Parathyroid adenoma (tissue), 2 donors: ENCODE measurements at regions not wholly inside any gene's neighbourhood (a gene's known extent, or its start where the extent isn't known, plus 50 kb on each side); places are given as distances from the start of the nearest gene placed in this dataset.

Experiments used
- H2AFZ ChIP-seq: fragments of 300-600 bp; sonication (generic); one replicate; pipeline ENCODE4 v1.7.0; 2017; ENCODE audit warnings: antibody characterized with exemption, mild to moderate bottlenecking
- H3K27ac ChIP-seq: fragments of 300-600 bp; sonication (generic); one replicate; pipeline ENCODE4 v1.7.0; 2017
- H3K27me3 ChIP-seq: fragments of 300-600 bp; sonication (generic); one replicate; pipeline ENCODE4 v1.7.0; 2017; ENCODE audit warnings: low read length; ENCODE audit not compliant: control insufficient read depth, insufficient read depth
- H3K36me3 ChIP-seq: fragments of 300-600 bp; sonication (generic); one replicate; pipeline ENCODE4 v1.7.0; 2017; ENCODE audit warnings: low read length; ENCODE audit not compliant: control insufficient read depth, insufficient read depth
- H3K4me1 ChIP-seq: fragments of 300-600 bp; sonication (generic); one replicate; pipeline ENCODE4 v1.7.0; 2017; ENCODE audit warnings: control low read depth
- H3K4me2 ChIP-seq: fragments of 300-600 bp; sonication (generic); one replicate; pipeline ENCODE4 v1.7.0; 2017; ENCODE audit warnings: low read length
- H3K4me3 ChIP-seq: fragments of 300-600 bp; sonication (generic); one replicate; pipeline ENCODE4 v1.7.0; 2017; ENCODE audit warnings: low read depth, low read length
- H3K79me2 ChIP-seq: fragments of 300-600 bp; sonication (generic); one replicate; pipeline ENCODE4 v1.7.0; 2017; ENCODE audit warnings: control low read depth
- H3K9ac ChIP-seq: fragments of 300-600 bp; sonication (generic); one replicate; pipeline ENCODE4 v1.7.0; 2017; ENCODE audit warnings: mild to moderate bottlenecking
- H3K9me3 ChIP-seq: fragments of 300-600 bp; sonication (generic); one replicate; pipeline ENCODE4 v1.7.0; 2017; ENCODE audit warnings: low read length; ENCODE audit not compliant: control insufficient read depth
- CTCF ChIP-seq: fragments of 300-600 bp; sonication (generic); IDR thresholded peaks from one replicate; pipeline ENCODE4 v1.7.0; 2017; ENCODE audit warnings: antibody characterized with exemption, mild to moderate bottlenecking
- donor health status: primary hyperparathyroidism.

DNA sequence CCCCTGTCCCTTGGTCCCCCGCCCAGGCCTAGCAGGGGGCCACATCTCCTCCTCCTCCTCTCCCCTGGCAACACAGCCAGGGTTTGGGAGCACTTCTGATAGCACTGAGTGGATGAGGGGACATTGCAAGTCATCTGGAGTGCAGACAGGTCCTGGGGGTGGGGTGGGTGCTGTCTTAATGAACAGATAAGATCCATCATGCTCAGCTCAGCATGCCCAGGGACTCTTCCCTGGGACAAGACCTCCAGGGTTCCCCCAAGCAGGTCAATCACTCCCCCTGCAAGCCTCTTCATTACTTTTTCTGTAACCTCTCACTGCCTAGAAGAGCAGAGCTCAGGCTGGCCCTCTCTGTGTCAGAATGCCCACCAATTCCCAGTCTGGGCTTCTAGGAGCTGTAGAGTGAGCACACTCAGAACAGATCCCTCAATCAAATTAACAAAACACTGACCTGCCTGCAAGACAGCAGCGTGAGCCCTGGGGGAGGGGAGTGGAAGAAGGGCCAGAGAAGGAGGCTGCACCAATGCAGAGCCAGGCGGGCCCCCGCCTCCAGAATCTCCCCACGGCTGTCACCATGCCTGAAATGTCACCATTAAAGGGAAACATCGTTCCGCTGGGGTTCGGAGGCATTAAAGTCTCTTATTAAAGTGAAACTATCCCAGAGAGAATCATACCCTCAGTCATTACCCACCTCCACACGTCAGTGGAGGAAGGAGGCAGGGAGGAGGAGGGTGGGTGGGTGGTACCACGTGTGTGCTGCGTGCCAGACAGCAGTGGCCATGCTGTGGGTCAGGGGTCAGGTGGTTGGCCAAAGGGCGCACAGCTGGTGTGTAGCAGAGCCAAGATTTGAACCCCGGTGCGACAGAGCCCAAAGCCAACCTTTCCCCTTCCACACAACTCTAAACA is 114.7 kb upstream of the LINGO1 start:
- Histone ChIP-seq H3K4me2 (no peak overlapping the region), H3K9me3 (no peaks in the 10 kb centered on the region), H3K27me3 (no peaks in the 10 kb centered on the region), H2AFZ (no peak overlapping the region), H3K36me3 (no peaks in the 10 kb centered on the region), H3K4me3 (no peak overlapping the region), H3K27ac (no peak overlapping the region), H3K79me2 (no peaks in the 10 kb centered on the region), H3K4me1 (no peaks in the 10 kb centered on the region), H3K9ac (no peak overlapping the region)
- TF ChIP-seq CTCF, result no peak

DNA sequence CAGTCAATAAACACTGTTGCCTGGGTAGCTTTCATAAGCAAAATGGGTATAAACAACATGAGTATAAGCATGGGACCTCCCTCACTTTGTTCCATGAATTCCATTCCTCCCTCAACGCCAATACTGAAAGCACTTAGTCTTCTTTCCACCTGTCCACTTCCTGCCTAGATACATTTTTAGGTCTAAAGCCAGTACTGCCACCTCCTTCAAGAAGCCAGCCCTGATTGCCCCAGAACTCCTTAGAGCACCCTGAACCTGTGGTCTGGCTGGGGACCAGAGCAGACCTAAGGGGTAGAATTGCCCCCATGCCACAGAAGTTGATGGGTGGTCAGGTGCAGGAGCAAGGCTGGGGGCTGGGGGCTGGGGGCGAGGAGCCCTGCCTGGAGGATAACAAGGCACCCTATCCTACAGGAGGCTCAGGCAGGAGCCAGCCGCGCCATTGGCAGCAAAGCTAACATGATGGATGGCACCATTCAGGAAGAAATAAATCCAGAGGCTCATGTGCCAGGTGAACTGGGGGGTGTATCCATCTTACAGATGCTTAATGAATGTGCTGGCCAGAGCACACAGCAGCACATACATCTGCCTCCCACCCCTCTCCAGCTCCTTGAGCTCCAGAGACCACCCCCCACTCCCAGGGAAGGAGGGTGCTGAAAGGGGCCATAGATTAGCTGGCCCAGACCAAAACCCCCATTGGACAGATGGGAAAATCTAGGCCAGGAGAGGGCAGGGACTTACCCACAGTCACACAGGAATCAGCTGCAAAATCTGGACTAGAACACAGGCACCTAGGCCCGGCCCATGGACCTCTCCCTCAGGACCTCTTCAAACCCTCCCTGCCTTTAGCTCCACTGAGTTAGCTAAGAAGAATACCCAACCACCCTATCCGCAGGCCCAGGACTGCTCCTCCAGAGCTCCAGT is 113.8 kb upstream of the LINGO1 start:
- Histone ChIP-seq H3K4me3 (no peak overlapping the region), H3K9me3 (no peaks in the 10 kb centered on the region), H3K79me2 (no peaks in the 10 kb centered on the region), H3K9ac (no peak overlapping the region), H3K4me2 (no peak overlapping the region), H2AFZ (no peak overlapping the region), H3K27ac (no peak overlapping the region), H3K27me3 (no peaks in the 10 kb centered on the region), H3K4me1 (no peaks in the 10 kb centered on the region), H3K36me3 (no peaks in the 10 kb centered on the region)
- no peak for TF ChIP-seq CTCF

- H3K4me3 ChIP-seq, result no peak overlapping the region
- no peaks in the 10 kb centered on the region for H3K36me3 ChIP-seq
- no peak overlapping the region for H3K9ac ChIP-seq
- H3K4me1 ChIP-seq, result no peaks in the 10 kb centered on the region
- no peak overlapping the region for H3K4me2 ChIP-seq
- no peaks in the 10 kb centered on the region for H3K27me3 ChIP-seq
- no peak overlapping the region for H2AFZ ChIP-seq
- no peaks in the 10 kb centered on the region for H3K9me3 ChIP-seq
- no peak for TF ChIP-seq CTCF
- no peak overlapping the region for H3K27ac ChIP-seq
- no peaks in the 10 kb centered on the region for H3K79me2 ChIP-seq
Observed at GRCh38 chr15:77744398-77744797, 111.7 kb upstream of the LINGO1 start.

DNA sequence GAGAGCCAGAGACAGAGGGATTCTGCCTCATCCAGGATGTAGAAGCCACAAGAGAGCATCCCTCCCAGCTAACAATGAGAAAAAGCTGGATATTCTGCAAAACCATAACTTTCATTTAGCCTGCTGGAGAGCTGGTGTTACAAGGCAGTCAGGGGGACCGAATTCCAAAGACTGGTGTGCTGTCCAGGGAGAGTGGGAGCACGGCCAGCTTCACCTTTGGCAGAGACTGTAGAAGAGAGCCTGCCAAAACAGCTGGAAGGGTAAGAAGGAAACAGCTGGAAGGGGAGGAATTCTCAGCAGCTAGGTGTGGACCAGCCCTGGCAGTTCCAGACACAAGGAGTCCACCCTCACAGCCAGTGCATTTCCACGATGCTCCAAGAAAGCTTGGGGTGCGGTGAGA is 109.9 kb upstream of the LINGO1 start:
- Histone ChIP-seq H3K9ac (no peak overlapping the region), H3K36me3 (no peaks in the 10 kb centered on the region), H3K9me3 (no peaks in the 10 kb centered on the region), H3K27me3 (no peaks in the 10 kb centered on the region), H3K27ac (no peak overlapping the region), H3K4me2 (no peak overlapping the region), H3K79me2 (no peaks in the 10 kb centered on the region), H3K4me1 (no peaks in the 10 kb centered on the region), H2AFZ (no peak overlapping the region), H3K4me3 (no peak overlapping the region)
- no peak for TF ChIP-seq CTCF
